IMR-90 (cell line): ENCODE measurements at regions not wholly inside any gene's neighbourhood (a gene's known extent, or its start where the extent isn't known, plus 50 kb on each side); places are given as distances from the start of the nearest gene placed in this dataset.

Experiments
- ATAC-seq: fragments of 200-7000 bp; cut with Tn5 transposase; 2 replicates; pipeline ENCODE4 v1.9.1; 2020; ENCODE audit warnings: low read depth, mild to moderate bottlenecking, moderate library complexity
- BruUV-seq: library from RNA; stranded (reverse); fragments of 400-500 nt; replicated peaks from 2 replicates; lab custom pipeline; 2021; lab: Mats Ljungman, UMichigan
- CTCF ChIA-PET: fragments of 300-600 bp; formaldehyde crosslinking; extraction: SDS; loops from one replicate; lab custom pipeline; 2021; ENCODE audit warnings: antibody characterized with exemption; lab: Yijun Ruan, JAX
- POLR2A ChIA-PET: fragments of 300-600 bp; sonication (Branson Sonifier 250); formaldehyde crosslinking; loops from one replicate; lab custom pipeline; 2022; ENCODE audit warnings: antibody characterized with exemption; ENCODE audit not compliant: unreplicated experiment; lab: Charles Lee
- DNase-seq: peaks from one replicate; pipeline ENCODE4 v3.0.0; 2013
- H2AFZ ChIP-seq: replicated peaks from 2 replicates; pipeline ENCODE3; 2013; ENCODE audit warnings: low read length, mild to moderate bottlenecking; ENCODE audit not compliant: poor library complexity
- H2AK5ac ChIP-seq: 2 replicates; pipeline ENCODE4 v1.6.1; 2013; ENCODE audit warnings: low read depth, low read length, inconsistent platforms
- H2AK9ac ChIP-seq: replicated peaks from 2 replicates; pipeline ENCODE3; 2013; ENCODE audit warnings: mild to moderate bottlenecking, low read depth, low read length, moderate library complexity; ENCODE audit not compliant: poor library complexity
- H2BK120ac ChIP-seq: 2 replicates; pipeline ENCODE4 v1.6.1; 2013; ENCODE audit warnings: low read depth, low read length, inconsistent platforms
- H2BK15ac ChIP-seq: 3 replicates; pipeline ENCODE4 v1.6.1; 2013; ENCODE audit warnings: low read depth, low read length, inconsistent platforms
- H2BK20ac ChIP-seq: 2 replicates; pipeline ENCODE4 v1.6.1; 2013; ENCODE audit warnings: low read depth, mild to moderate bottlenecking, inconsistent platforms, low read length, moderate library complexity
- H2BK5ac ChIP-seq: 2 replicates; pipeline ENCODE4 v1.6.1; 2013; ENCODE audit warnings: mild to moderate bottlenecking, low read depth, low read length, inconsistent platforms; ENCODE audit not compliant: poor library complexity, severe bottlenecking
- H3K14ac ChIP-seq: replicated peaks from 2 replicates; pipeline ENCODE4 v1.6.1; 2013; ENCODE audit warnings: low read depth, low read length, inconsistent platforms
- H3K18ac ChIP-seq: 2 replicates; pipeline ENCODE4 v1.6.1; 2013; ENCODE audit warnings: low read depth, low read length, control low read depth
- H3K23ac ChIP-seq: 2 replicates; pipeline ENCODE4 v1.6.1; 2013; ENCODE audit warnings: low read depth, low read length, inconsistent platforms
- H3K27ac ChIP-seq: 2 replicates; pipeline ENCODE4 v1.5.1; 2013; ENCODE audit warnings: mild to moderate bottlenecking, control low read depth, low read length; ENCODE audit not compliant: insufficient read depth
- H3K27me3 ChIP-seq: 2 replicates; pipeline ENCODE4 v1.6.1; 2013; ENCODE audit warnings: low read length; ENCODE audit not compliant: control insufficient read depth, insufficient read depth
- H3K36me3 ChIP-seq: 2 replicates; pipeline ENCODE4 v1.6.1; 2013; ENCODE audit warnings: low read length, mixed read lengths; ENCODE audit not compliant: control insufficient read depth, insufficient read depth
- H3K4ac ChIP-seq: 2 replicates; pipeline ENCODE4 v1.6.1; 2013; ENCODE audit warnings: low read depth, low read length, inconsistent platforms
- H3K4me1 ChIP-seq: 2 replicates; pipeline ENCODE4 v1.6.1; 2013; ENCODE audit warnings: low read length, mixed read lengths; ENCODE audit not compliant: control insufficient read depth, insufficient read depth
- H3K4me2 ChIP-seq: 2 replicates; pipeline ENCODE4 v1.6.1; 2013; ENCODE audit warnings: low read depth, mild to moderate bottlenecking, control low read depth, low read length, moderate library complexity
- H3K4me3 ChIP-seq: 2 replicates; pipeline ENCODE4 v1.5.1; 2013; ENCODE audit warnings: low read depth, mild to moderate bottlenecking, control low read depth, low read length, moderate library complexity; ENCODE audit not compliant: insufficient read depth
- H3K56ac ChIP-seq: 2 replicates; pipeline ENCODE4 v1.6.1; 2013; ENCODE audit warnings: low read length, inconsistent platforms; ENCODE audit not compliant: insufficient read depth; ENCODE audit errors: extremely low read depth
- H3K79me1 ChIP-seq, 2 experiments: 2 replicates each; pipeline ENCODE4 v1.6.1; 2013; ENCODE audit warnings: low read length in 2 of 2, inconsistent platforms in 1 of 2, low read depth in 1 of 2
- H3K9ac ChIP-seq: 2 replicates; pipeline ENCODE4 v1.6.1; 2013; ENCODE audit warnings: low read depth, low read length, control low read depth
- H3K9me1 ChIP-seq: 2 replicates; pipeline ENCODE4 v1.6.1; 2013; ENCODE audit warnings: low read length, inconsistent platforms; ENCODE audit not compliant: insufficient read depth
- H3K9me3 ChIP-seq: 2 replicates; pipeline ENCODE4 v1.6.1; 2013; ENCODE audit warnings: low read length; ENCODE audit not compliant: control insufficient read depth, insufficient read depth
- H4K20me1 ChIP-seq: 2 replicates; pipeline ENCODE4 v1.6.1; 2013; ENCODE audit warnings: low read length, inconsistent platforms; ENCODE audit not compliant: insufficient read depth
- H4K5ac ChIP-seq: 2 replicates; pipeline ENCODE4 v1.6.1; 2013; ENCODE audit warnings: mild to moderate bottlenecking, low read depth, low read length, control low read depth
- H4K8ac ChIP-seq, 2 experiments: 2 replicates each; pipeline ENCODE4 v1.6.1; 2013; ENCODE audit warnings: low read depth in 2 of 2, low read length in 2 of 2, control low read depth in 1 of 2, inconsistent platforms in 1 of 2
- H4K91ac ChIP-seq: 2 replicates; pipeline ENCODE4 v1.6.1; 2013; ENCODE audit warnings: low read depth, low read length, inconsistent platforms; ENCODE audit not compliant: insufficient read depth
- CEBPB ChIP-seq: IDR thresholded peaks from 2 replicates; pipeline ENCODE4 v1.6.1; 2012; ENCODE audit warnings: low read depth, low read length, improper control_type of control experiment
- FOS ChIP-seq: fragments of 150-350 bp; IDR thresholded peaks from 2 replicates; pipeline ENCODE4 v1.6.1; 2016; ENCODE audit warnings: low read depth, low read length
- MAZ ChIP-seq: IDR thresholded peaks from 2 replicates; pipeline ENCODE4 v1.6.1; 2012; ENCODE audit warnings: low read depth, mild to moderate bottlenecking, low read length, improper control_type of control experiment, moderate library complexity, borderline replicate concordance
- MXI1 ChIP-seq: IDR thresholded peaks from 2 replicates; pipeline ENCODE4 v1.6.1; 2012; ENCODE audit warnings: low read depth, mild to moderate bottlenecking, low read length, moderate library complexity, borderline replicate concordance
- RCOR1 ChIP-seq: IDR thresholded peaks from 2 replicates; pipeline ENCODE4 v1.6.1; 2012; ENCODE audit warnings: mild to moderate bottlenecking, low read length, improper control_type of control experiment; ENCODE audit not compliant: insufficient replicate concordance
- RFX5 ChIP-seq: IDR thresholded peaks from 2 replicates; pipeline ENCODE4 v1.8.0; 2012; ENCODE audit warnings: low read depth, mild to moderate bottlenecking, low read length, moderate library complexity
- WGBS, 2 experiments: methylation state at CpG; one replicate each; pipeline versions ENCODE4 v1.1.5 to v1.1.7; 2013; ENCODE audit warnings: missing lambda C conversion rate in 2 of 2; ENCODE audit not compliant: insufficient read length in 1 of 2; ENCODE audit errors: extremely low coverage in 2 of 2; 5-methylcytosine and 5-hydroxymethylcytosine counted together
- dilution Hi-C: fragments of 300-500 bp; cut with HindIII; formaldehyde crosslinking; loops from one replicate; pipeline ENCODE4 v1.14.3; 2018; ENCODE audit warnings: low sequenced_read_pairs; ENCODE audit not compliant: unreplicated experiment
- in situ Hi-C: fragments of 300-500 bp; cut with MboI; formaldehyde crosslinking; loops from 3 replicates; pipeline ENCODE4 v1.14.3; 2019; ENCODE audit warnings: low sequenced_read_pairs, inconsistent platforms, mixed read lengths
- intact Hi-C: fragments of 100-400 bp; cut with micrococcal nuclease; formaldehyde crosslinking; loops from 2 replicates; pipeline ENCODE4 v1.10.0; 2022
- TF ChIP-seq, protein P1 (sequence below): fragments of 150-350 bp; IDR thresholded peaks from 2 replicates; pipeline ENCODE4 v1.6.1; 2016; ENCODE audit warnings: low read depth, mild to moderate bottlenecking, low read length, moderate library complexity, borderline replicate concordance

DNA sequence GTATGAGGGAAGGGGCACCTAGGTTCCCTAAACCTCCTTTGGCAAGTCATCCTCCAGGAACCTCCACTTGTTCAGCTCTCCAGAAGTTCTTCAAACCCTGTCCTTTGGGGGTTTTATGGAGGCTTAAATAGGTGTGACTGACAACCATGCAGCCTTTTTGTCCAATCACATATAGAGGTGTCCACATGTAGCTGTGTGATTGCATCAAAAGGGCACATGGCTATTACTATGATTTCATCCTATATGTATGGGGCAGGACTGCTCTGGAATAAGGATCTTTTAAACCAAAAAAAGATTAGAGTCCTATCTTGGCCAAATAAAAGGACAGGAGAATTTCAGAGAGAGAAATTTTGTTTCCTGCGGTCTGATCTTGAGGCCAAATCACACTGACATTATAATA is 453.2 kb upstream of the EPHA6 start:
- no peak overlapping the region for H2BK15ac ChIP-seq
- H3K9me1 ChIP-seq: no peaks in the 10 kb centered on the region
- H3K79me1 ChIP-seq: no peaks in the 10 kb centered on the region
- H3K9ac ChIP-seq: no peak overlapping the region
- no peak overlapping the region for H2AK9ac ChIP-seq
- H3K4me2 ChIP-seq: no peak overlapping the region
- dilution Hi-C loops (no loop called here), in situ Hi-C loops (no loop called here), intact Hi-C loops (no loop called here)
- H3K4ac ChIP-seq: no peak overlapping the region
- TF ChIP-seq MAZ: no peak
- no peak for TF ChIP-seq FOS
- no peak for TF ChIP-seq RCOR1
- TF ChIP-seq RFX5: no peak
- TF ChIP-seq CEBPB: no peak
- TF ChIP-seq, protein P1, sequence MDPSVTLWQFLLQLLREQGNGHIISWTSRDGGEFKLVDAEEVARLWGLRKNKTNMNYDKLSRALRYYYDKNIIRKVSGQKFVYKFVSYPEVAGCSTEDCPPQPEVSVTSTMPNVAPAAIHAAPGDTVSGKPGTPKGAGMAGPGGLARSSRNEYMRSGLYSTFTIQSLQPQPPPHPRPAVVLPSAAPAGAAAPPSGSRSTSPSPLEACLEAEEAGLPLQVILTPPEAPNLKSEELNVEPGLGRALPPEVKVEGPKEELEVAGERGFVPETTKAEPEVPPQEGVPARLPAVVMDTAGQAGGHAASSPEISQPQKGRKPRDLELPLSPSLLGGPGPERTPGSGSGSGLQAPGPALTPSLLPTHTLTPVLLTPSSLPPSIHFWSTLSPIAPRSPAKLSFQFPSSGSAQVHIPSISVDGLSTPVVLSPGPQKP: no peak
- TF ChIP-seq MXI1: no peak
- no peak overlapping the region for H3K23ac ChIP-seq
- H4K20me1 ChIP-seq: no peaks in the 10 kb centered on the region
- no peaks in the 10 kb centered on the region for H3K27me3 ChIP-seq
- H2AFZ ChIP-seq: no peak overlapping the region
- peaks cover 13% of the 10 kb centered on the region for H3K9me3 ChIP-seq
- H3K36me3 ChIP-seq: no peaks in the 10 kb centered on the region
- H3K4me3 ChIP-seq: no peak overlapping the region
- no peak for ATAC-seq
- no peak overlapping the region for H4K5ac ChIP-seq
- POLR2A ChIA-PET: no interaction called here
- H2AK5ac ChIP-seq: no peak overlapping the region
- H3K18ac ChIP-seq: no peak overlapping the region
- no peak overlapping the region for H2BK120ac ChIP-seq
- H3K56ac ChIP-seq: no peak overlapping the region
- no peak overlapping the region for H4K91ac ChIP-seq
- H3K4me1 ChIP-seq: no peaks in the 10 kb centered on the region
- no peak overlapping the region for H3K27ac ChIP-seq
- CTCF ChIA-PET: no interaction called here
- H3K14ac ChIP-seq: no peak overlapping the region
- no peak overlapping the region for H2BK5ac ChIP-seq
- DNase-seq: no peak
- no CpG with 5 or more reads among the region's 1 CpG for WGBS, 2 experiments
- no peak overlapping the region for H4K8ac ChIP-seq
- no peak overlapping the region for H2BK20ac ChIP-seq
- no TSS peak for BruUV-seq
